GM12891 (cell line): ENCODE measurements at regions not wholly inside any gene's neighbourhood (a gene's known extent, or its start where the extent isn't known, plus 50 kb on each side); places are given as distances from the start of the nearest gene placed in this dataset.

Experiments used
- POLR2A ChIP-seq: IDR thresholded peaks from 2 replicates; pipeline ENCODE4 v1.6.1; 2011; ENCODE audit warnings: low read depth, low read length, control low read depth
- POLR2AphosphoS5 ChIP-seq: IDR thresholded peaks from 2 replicates; pipeline ENCODE4 v1.6.1; 2011; ENCODE audit warnings: low read depth, low read length, control low read depth
- TAF1 ChIP-seq: IDR thresholded peaks from 2 replicates; pipeline ENCODE4 v1.6.1; 2011; ENCODE audit warnings: low read depth, low read length, control low read depth

GRCh38 chr10:91691981-91692380 lies 59.1 kb upstream of the PPP1R3C start:
- TF ChIP-seq TAF1 (no peak), POLR2A (no peak), POLR2AphosphoS5 (no peak)
